HEK293 (cell line): ENCODE measurements at regions not wholly inside any gene's neighbourhood (a gene's known extent, or its start where the extent isn't known, plus 50 kb on each side); places are given as distances from the start of the nearest gene placed in this dataset.

Experiments
- CTCF ChIA-PET: fragments of 350-600 bp; formaldehyde crosslinking; extraction: SDS; loops from one replicate; lab custom pipeline; 2021; ENCODE audit warnings: antibody characterized with exemption; lab: Yijun Ruan, JAX
- POLR2A ChIA-PET: fragments of 300-600 bp; formaldehyde crosslinking; extraction: SDS; loops from one replicate; lab custom pipeline; 2020; ENCODE audit warnings: antibody characterized with exemption, inconsistent platforms; lab: Yijun Ruan, JAX
- H3K27ac ChIP-seq: fragments of 200-500 bp; sonication (Bioruptor generic); 2 replicates; pipeline ENCODE4 v1.5.1; 2014; ENCODE audit warnings: low read depth, low read length, control low read depth, inconsistent platforms; ENCODE audit errors: extremely low read depth
- H3K36me3 ChIP-seq, 2 experiments: fragments of 200-500 bp in 1 of 2; sonication (Bioruptor generic) in 1 of 2; 1 replicate in 1 of 2; 2 replicates in 1 of 2; pipeline ENCODE4 v1.5.1; 2014 to 2017; ENCODE audit warnings: inconsistent platforms in 2 of 2, low read length in 2 of 2; ENCODE audit not compliant: control insufficient read depth in 2 of 2, insufficient read depth in 1 of 2
- H3K4me1 ChIP-seq: fragments of 200-500 bp; sonication (Bioruptor generic); 2 replicates; pipeline ENCODE4 v1.5.1; 2014; ENCODE audit warnings: mild to moderate bottlenecking, low read length, inconsistent platforms; ENCODE audit not compliant: control insufficient read depth, insufficient read depth
- H3K4me3 ChIP-seq: 2 replicates; pipeline ENCODE4 v1.5.1; 2011; ENCODE audit warnings: low read depth, mild to moderate bottlenecking, control low read depth, low read length, moderate library complexity
- H3K9me3 ChIP-seq: fragments of 200-500 bp; sonication (Bioruptor generic); 2 replicates; pipeline ENCODE4 v1.5.1; 2014; ENCODE audit warnings: low read depth, low read length, inconsistent platforms; ENCODE audit not compliant: control insufficient read depth, insufficient read depth
- BCL11A ChIP-seq: fragments of 450-650 bp; formaldehyde crosslinking; IDR thresholded peaks from 2 replicates; pipeline ENCODE4 v1.5.1; 2016; ENCODE audit warnings: low read depth, missing biosample characterization, missing genetic modification characterization
- FEZF1 ChIP-seq: fragments of 450-650 bp; formaldehyde crosslinking; IDR thresholded peaks from 2 replicates; pipeline ENCODE4 v1.5.1; 2016; ENCODE audit warnings: missing biosample characterization, missing genetic modification characterization
- GFI1B ChIP-seq: fragments of 450-650 bp; formaldehyde crosslinking; IDR thresholded peaks from 2 replicates; pipeline ENCODE4 v1.5.1; 2016; ENCODE audit warnings: missing biosample characterization, missing genetic modification characterization
- ZBTB1 ChIP-seq: fragments of 450-650 bp; formaldehyde crosslinking; IDR thresholded peaks from 2 replicates; pipeline ENCODE4 v1.5.1; 2016; ENCODE audit warnings: missing biosample characterization, missing genetic modification characterization
- ZBTB17 ChIP-seq: fragments of 450-650 bp; formaldehyde crosslinking; IDR thresholded peaks from 2 replicates; pipeline ENCODE4 v1.5.1; 2016; ENCODE audit warnings: missing biosample characterization, missing genetic modification characterization
- ZNF350 ChIP-seq: fragments of 450-650 bp; formaldehyde crosslinking; IDR thresholded peaks from 2 replicates; pipeline ENCODE4 v1.5.0; 2017; ENCODE audit warnings: missing biosample characterization, mild to moderate bottlenecking, missing genetic modification characterization
- ZNF473 ChIP-seq: fragments of 450-650 bp; formaldehyde crosslinking; IDR thresholded peaks from 2 replicates; pipeline ENCODE4 v1.5.1; 2017; ENCODE audit warnings: missing biosample characterization, missing genetic modification characterization
- ZNF548 ChIP-seq: fragments of 450-650 bp; formaldehyde crosslinking; IDR thresholded peaks from 2 replicates; pipeline ENCODE4 v1.5.1; 2016; ENCODE audit warnings: missing biosample characterization, missing genetic modification characterization
- ZNF654 ChIP-seq: fragments of 450-650 bp; formaldehyde crosslinking; IDR thresholded peaks from 2 replicates; pipeline ENCODE4 v1.5.1; 2016; ENCODE audit warnings: low read depth, missing biosample characterization, missing genetic modification characterization
- ZNF670 ChIP-seq: fragments of 450-650 bp; formaldehyde crosslinking; IDR thresholded peaks from 2 replicates; pipeline ENCODE4 v1.5.1; 2016; ENCODE audit warnings: missing biosample characterization, missing genetic modification characterization, low read depth
- TF ChIP-seq, protein P1 (sequence below): fragments of 450-650 bp; formaldehyde crosslinking; IDR thresholded peaks from 2 replicates; pipeline ENCODE4 v1.5.1; 2016; ENCODE audit warnings: missing biosample characterization, missing genetic modification characterization
- TF ChIP-seq, protein P2 (sequence below): fragments of 450-650 bp; formaldehyde crosslinking; IDR thresholded peaks from 2 replicates; pipeline ENCODE4 v1.5.1; 2016; ENCODE audit warnings: missing biosample characterization, missing genetic modification characterization
- TF ChIP-seq, protein P3 (sequence below): fragments of 450-650 bp; formaldehyde crosslinking; IDR thresholded peaks from 2 replicates; pipeline ENCODE4 v1.5.1; 2017; ENCODE audit warnings: missing biosample characterization, missing genetic modification characterization
- TF ChIP-seq, protein P4 (sequence below): fragments of 450-650 bp; formaldehyde crosslinking; IDR thresholded peaks from 2 replicates; pipeline ENCODE4 v1.5.1; 2016; ENCODE audit warnings: missing biosample characterization, missing genetic modification characterization
- TF ChIP-seq, protein P5 (sequence below): fragments of 450-650 bp; formaldehyde crosslinking; IDR thresholded peaks from 2 replicates; pipeline ENCODE4 v1.5.1; 2016; ENCODE audit warnings: missing biosample characterization, missing genetic modification characterization

DNA sequence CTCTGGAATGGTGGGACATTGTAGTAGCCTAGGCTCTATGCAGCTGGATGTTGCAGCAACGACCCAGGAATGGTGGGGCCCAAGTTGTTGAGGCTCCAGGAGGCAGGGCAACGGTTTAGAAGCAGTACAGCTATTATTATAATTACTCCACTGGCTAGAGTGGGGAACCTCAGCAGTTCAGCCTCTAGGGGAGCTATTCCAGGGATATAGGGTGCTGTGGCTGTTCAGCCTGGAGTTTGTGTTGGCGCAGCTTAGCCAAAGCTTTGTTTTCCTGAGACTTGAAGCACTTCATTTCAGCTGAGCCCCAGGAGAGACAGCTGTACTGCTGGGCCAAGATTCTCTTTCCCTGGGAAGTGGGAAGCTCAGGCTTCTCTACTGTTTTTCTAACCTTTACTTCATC is 1023.0 kb upstream of the ATXN7L3B start (continued):
- TF ChIP-seq ZBTB17 (tag by site-specific recombination) (no peak), ZNF473 (tag by site-specific recombination) (no peak), BCL11A (tag by site-specific recombination) (no peak), GFI1B (tag by site-specific recombination) (no peak)
- TF ChIP-seq, protein P1, sequence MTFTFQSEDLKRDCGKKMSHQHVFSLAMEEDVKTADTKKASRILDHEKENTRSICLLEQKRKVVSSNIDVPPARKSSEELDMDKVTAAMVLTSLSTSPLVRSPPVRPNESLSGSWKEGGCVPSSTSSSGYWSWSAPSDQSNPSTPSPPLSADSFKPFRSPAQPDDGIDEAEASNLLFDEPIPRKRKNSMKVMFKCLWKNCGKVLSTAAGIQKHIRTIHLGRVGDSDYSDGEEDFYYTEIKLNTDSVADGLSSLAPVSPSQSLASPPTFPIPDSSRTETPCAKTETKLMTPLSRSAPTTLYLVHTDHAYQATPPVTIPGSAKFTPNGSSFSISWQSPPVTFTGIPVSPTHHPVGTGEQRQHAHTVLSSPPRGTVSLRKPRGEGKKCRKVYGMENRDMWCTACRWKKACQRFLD = no peak
- TF ChIP-seq, protein P2, sequence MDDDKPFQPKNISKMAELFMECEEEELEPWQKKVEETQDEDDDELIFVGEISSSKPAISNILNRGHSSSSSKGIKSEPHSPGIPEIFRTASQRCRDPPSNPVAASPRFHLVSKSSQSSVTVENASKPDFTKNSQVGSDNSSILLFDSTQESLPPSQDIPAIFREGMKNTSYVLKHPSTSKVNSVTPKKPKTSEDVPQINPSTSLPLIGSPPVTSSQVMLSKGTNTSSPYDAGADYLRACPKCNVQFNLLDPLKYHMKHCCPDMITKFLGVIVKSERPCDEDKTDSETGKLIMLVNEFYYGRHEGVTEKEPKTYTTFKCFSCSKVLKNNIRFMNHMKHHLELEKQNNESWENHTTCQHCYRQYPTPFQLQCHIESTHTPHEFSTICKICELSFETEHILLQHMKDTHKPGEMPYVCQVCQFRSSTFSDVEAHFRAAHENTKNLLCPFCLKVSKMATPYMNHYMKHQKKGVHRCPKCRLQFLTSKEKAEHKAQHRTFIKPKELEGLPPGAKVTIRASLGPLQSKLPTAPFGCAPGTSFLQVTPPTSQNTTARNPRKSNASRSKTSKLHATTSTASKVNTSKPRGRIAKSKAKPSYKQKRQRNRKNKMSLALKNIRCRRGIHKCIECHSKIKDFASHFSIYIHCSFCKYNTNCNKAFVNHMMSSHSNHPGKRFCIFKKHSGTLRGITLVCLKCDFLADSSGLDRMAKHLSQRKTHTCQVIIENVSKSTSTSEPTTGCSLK (tag by site-specific recombination) = no peak
- TF ChIP-seq, all 188 proteins: peak for 0

DNA sequence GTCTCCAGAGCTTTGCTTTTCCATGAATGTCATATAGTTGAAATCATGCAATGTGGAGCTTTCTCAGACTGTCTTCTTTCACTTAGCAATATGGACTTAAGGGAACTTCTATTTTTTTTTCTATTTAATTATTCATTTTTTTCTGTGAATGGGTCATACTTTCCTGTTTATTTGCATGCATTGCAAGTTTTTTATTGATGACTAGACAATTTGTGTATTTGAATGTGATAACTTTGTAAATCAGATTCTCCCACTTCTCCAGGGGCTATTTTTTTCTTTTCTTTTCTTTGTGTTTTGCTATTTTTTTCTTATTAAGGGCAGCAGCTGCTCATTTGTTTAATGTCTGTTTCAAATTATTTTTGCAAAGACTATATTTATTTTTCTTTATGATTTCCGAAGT is 1019.8 kb upstream of the ATXN7L3B start:
- Histone ChIP-seq H3K36me3 (no peaks in the 10 kb centered on the region), H3K4me1 (no peaks in the 10 kb centered on the region), H3K27ac (no peak overlapping the region), H3K9me3 (no peaks in the 10 kb centered on the region), H3K4me3 (no peak overlapping the region)
- POLR2A ChIA-PET = no interaction called here
- CTCF ChIA-PET = no interaction called here
- no peak for TF ChIP-seq ZNF548

DNA sequence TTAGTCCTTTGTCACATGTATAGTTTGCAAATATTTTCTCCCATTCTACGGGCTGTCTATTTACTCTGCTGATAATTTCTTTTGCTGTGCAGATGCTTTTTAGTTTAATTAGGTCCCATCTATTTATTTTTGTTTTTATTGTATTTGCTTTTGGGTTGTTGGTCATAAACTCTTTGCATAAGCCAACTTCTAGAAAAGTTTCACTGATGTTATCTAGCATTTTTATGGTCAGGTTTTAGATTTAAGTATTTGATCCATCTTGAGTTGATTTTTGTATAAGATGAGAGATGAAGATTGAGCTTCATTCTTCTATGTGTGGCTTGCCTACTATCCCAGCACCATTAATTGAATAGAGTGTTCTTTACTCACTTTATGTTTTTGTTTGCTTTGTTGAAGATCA is 1008.4 kb upstream of the ATXN7L3B start:
- H3K36me3 ChIP-seq = no peaks in the 10 kb centered on the region
- CTCF ChIA-PET = interaction anchor here (0.7 kb wide), 1 partner anchor 334 kb away, joined by 3 read pairs; no protein-coding TSS in a partner anchor

More for the DNA sequence above, 1008.4 kb upstream of the ATXN7L3B start:
- H3K27ac ChIP-seq = no peak overlapping the region
- POLR2A ChIA-PET = no interaction called here
- TF ChIP-seq ZNF670 (no peak), ZBTB1 (no peak), FEZF1 (tag by site-specific recombination) (no peak), ZNF654 (tag by site-specific recombination) (no peak), ZNF350 (tag by site-specific recombination) (no peak)
- TF ChIP-seq, protein P3, sequence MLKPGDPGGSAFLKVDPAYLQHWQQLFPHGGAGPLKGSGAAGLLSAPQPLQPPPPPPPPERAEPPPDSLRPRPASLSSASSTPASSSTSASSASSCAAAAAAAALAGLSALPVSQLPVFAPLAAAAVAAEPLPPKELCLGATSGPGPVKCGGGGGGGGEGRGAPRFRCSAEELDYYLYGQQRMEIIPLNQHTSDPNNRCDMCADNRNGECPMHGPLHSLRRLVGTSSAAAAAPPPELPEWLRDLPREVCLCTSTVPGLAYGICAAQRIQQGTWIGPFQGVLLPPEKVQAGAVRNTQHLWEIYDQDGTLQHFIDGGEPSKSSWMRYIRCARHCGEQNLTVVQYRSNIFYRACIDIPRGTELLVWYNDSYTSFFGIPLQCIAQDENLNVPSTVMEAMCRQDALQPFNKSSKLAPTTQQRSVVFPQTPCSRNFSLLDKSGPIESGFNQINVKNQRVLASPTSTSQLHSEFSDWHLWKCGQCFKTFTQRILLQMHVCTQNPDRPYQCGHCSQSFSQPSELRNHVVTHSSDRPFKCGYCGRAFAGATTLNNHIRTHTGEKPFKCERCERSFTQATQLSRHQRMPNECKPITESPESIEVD (tag by site-specific recombination) = no peak
- TF ChIP-seq, protein P4, sequence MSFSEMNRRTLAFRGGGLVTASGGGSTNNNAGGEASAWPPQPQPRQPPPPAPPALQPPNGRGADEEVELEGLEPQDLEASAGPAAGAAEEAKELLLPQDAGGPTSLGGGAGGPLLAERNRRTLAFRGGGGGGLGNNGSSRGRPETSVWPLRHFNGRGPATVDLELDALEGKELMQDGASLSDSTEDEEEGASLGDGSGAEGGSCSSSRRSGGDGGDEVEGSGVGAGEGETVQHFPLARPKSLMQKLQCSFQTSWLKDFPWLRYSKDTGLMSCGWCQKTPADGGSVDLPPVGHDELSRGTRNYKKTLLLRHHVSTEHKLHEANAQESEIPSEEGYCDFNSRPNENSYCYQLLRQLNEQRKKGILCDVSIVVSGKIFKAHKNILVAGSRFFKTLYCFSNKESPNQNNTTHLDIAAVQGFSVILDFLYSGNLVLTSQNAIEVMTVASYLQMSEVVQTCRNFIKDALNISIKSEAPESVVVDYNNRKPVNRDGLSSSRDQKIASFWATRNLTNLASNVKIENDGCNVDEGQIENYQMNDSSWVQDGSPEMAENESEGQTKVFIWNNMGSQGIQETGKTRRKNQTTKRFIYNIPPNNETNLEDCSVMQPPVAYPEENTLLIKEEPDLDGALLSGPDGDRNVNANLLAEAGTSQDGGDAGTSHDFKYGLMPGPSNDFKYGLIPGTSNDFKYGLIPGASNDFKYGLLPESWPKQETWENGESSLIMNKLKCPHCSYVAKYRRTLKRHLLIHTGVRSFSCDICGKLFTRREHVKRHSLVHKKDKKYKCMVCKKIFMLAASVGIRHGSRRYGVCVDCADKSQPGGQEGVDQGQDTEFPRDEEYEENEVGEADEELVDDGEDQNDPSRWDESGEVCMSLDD (tag by site-specific recombination) = no peak
- TF ChIP-seq, protein P5, sequence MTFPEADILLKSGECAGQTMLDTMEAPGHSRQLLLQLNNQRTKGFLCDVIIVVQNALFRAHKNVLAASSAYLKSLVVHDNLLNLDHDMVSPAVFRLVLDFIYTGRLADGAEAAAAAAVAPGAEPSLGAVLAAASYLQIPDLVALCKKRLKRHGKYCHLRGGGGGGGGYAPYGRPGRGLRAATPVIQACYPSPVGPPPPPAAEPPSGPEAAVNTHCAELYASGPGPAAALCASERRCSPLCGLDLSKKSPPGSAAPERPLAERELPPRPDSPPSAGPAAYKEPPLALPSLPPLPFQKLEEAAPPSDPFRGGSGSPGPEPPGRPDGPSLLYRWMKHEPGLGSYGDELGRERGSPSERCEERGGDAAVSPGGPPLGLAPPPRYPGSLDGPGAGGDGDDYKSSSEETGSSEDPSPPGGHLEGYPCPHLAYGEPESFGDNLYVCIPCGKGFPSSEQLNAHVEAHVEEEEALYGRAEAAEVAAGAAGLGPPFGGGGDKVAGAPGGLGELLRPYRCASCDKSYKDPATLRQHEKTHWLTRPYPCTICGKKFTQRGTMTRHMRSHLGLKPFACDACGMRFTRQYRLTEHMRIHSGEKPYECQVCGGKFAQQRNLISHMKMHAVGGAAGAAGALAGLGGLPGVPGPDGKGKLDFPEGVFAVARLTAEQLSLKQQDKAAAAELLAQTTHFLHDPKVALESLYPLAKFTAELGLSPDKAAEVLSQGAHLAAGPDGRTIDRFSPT = no peak
- no peaks in the 10 kb centered on the region for H3K4me1 ChIP-seq
- no peak overlapping the region for H3K4me3 ChIP-seq
- no peaks in the 10 kb centered on the region for H3K9me3 ChIP-seq
